GM23248 (cell line): ENCODE measurements at regions not wholly inside any gene's neighbourhood (a gene's known extent, or its start where the extent isn't known, plus 50 kb on each side); places are given as distances from the start of the nearest gene placed in this dataset.

Source experiments
- EZH2 ChIP-seq: fragments of 200-600 bp; sonication (generic); IDR thresholded peaks from 2 replicates; pipeline ENCODE4 v1.6.1; 2018; ENCODE audit warnings: antibody characterized with exemption, mild to moderate bottlenecking; ENCODE audit not compliant: insufficient read depth, poor library complexity, severe bottlenecking
- EZH2phosphoT487 ChIP-seq: fragments of 200-600 bp; sonication (generic); IDR thresholded peaks from 2 replicates; pipeline ENCODE4 v1.6.1; 2018; ENCODE audit warnings: antibody characterized with exemption, moderate library complexity, mild to moderate bottlenecking, low read depth; ENCODE audit not compliant: insufficient read depth

DNA sequence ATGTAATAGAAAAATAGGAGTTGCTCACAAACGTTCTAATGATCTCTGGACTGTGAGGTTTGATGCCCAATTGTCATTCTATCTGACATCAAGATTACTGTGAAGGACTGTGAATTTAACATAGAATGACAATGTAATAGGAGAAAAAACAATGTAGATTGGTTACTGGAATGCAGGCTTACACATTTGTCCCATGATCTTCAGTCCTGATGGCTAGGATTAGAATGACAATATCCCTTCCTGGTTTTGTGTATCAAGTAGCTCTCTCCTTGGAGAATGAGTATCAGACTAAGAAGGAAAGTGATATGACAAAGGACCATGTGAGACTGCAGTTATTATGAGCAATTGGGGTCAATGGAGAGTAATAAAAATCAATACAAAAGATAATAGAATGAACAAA lies 862.2 kb upstream of the C9orf72 start:
- TF ChIP-seq EZH2: no peak
- no peak for TF ChIP-seq EZH2phosphoT487
